ENCODE measurements at regions not wholly inside any gene's neighbourhood (a gene's known extent, or its start where the extent isn't known, plus 50 kb on each side); places are given as distances from the start of the nearest gene placed in this dataset.

- TF ChIP-seq TAF1 (IDR thresholded peaks at IDR 0.05; ENCODE audit: low read depth, low read length) (no peak), PAX5 (IDR thresholded peaks at IDR 0.05; ENCODE audit: insufficient read depth, low read length, severe bottlenecking) (no peak)
Observed at GRCh38 chr7:46879783-46880182, 702.1 kb downstream of the TNS3 start.
